ENCODE measurements at regions not wholly inside any gene's neighbourhood (a gene's known extent, or its start where the extent isn't known, plus 50 kb on each side); places are given as distances from the start of the nearest gene placed in this dataset.

DNA sequence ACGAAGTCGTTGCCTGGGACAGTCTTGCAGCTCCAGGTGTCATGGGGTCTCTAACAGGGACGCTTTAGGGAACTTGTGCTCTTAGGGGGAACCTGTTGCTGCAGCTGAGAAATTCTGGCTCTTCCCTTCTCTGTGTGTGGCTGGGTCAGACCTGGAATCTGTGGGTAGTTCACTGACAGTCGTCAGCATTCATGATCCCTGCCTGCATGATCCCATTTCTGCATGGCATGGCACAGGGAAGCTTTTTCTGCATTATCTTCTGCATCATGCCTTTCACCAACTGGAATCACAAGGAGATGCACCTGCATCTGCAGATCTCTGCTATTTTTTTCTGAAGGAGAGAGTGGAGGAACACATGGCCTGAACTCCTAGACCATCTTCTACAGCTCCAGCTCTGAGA lies 85.6 kb downstream of the SOX9 start:
- DNase-seq (ENCODE audit: extremely low read depth, low read depth, low spot score) = no peak

DNA sequence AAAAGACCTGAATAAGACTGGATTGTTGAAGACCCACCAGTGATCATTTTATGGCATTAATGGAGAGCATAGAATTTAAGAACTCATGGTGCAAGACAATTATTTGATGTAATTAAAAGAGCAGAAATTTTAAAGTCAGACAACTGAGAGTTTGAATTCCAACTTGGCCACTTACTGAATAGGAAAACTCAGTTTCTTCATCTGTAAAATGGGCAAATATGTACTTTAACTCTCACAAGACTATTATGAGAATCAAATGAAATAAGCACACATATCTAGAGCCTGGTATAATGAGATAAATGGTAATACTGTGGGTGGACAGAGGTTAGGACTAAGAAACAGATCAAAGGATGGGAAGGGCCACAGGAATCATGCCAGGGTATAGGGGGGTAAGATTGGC lies 88.0 kb downstream of the SOX9 start:
- no peak for DNase-seq (ENCODE audit: extremely low read depth, low read depth, low spot score)

DNA sequence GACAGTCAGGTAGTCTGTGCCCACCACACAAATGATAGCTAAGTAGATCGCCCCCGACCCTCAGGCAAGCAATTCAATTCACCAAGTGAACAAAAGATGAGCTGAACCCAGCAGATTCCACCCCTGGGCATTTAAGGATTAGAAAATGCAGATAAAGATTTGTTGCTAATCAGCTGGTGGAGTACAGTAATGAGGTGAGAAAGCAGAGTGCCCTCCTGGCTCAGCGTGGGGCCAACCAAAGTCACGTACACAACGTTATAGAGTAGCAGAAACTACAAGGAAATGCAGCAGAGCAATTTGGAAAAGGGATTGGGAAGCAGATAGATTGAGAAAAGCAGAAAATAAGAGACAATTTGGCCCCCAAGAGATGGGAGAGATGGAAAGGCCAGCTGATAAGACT lies 91.2 kb downstream of the SOX9 start:
- DNase-seq (ENCODE audit: extremely low read depth, low read depth, low spot score) = no peak

DNA sequence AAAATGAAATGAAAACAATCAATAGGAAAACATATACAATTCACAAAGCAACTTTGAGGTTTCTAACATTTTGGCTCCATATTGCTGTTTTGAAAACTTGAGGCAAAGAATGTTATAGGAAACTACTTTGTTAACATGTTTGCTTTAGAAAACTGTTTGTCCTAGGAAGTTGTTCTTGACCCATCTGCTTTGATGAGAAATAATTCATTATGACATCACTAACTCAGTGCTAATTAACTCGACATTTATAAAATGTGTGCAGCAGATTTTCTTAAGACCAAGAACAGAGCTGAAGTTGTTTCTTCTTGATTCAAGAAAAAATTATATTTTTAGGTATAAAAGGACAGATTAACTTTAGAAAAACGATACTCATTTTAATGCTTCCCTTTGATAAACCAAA lies 94.7 kb downstream of the SOX9 start:
- DNase-seq (ENCODE audit: extremely low read depth, low read depth, low spot score) = no peak

DNA sequence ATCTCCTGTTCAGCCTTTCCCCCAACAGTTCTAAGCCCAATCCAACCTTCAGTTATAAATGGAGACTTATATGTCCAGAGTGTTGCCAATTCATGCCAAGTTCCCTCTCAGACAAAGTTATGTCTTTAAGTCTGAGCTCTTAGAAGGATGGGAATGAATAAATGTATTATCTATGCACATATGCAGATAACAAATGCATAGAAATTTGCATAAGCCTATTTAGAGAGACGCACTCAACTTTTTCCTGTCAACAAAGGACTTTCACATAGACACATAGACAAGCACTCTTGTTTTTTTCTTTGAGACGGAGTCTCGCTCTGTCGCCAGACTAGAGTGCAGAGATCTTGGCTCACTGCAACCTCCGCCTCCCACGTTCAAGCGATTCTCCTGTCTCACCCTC lies 95.1 kb downstream of the SOX9 start:
- DNase-seq (ENCODE audit: extremely low read depth, low read depth, low spot score) = no peak

DNA sequence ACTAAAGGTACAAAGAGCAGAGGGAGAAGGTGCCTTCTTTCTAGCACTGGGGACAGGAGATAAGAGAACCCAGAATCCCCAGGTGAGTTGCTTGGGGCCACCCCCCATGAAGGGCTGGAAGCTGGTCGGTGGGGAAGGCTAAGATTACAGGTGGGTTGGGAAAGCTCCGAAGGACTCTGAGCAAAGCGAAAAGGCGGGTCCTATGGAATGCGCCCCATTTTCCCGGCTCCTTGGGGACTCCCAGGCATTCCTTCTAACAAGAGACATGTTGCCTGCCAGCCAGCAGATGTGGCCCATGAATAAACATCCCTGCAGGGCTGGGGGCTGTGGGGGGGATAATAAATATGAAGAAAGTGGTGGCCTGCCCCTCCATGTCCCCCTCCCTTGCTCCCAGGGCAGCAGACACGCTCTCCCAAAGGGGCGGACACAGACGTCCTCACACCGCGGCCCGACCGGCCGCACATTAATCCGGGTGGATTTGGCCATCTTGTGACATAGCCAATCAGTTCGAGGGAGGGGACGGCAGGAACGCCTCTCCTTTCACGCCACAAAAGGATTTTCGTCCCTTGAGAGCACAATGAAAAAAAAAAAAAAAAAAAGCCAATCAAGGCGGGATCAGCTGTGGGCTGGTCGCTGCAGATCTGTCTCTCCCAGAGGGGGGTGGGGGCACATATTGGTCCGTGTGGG lies 98.5 kb downstream of the SOX9 start:
- DNase-seq (ENCODE audit: extremely low read depth, low read depth, low spot score) = no peak

DNA sequence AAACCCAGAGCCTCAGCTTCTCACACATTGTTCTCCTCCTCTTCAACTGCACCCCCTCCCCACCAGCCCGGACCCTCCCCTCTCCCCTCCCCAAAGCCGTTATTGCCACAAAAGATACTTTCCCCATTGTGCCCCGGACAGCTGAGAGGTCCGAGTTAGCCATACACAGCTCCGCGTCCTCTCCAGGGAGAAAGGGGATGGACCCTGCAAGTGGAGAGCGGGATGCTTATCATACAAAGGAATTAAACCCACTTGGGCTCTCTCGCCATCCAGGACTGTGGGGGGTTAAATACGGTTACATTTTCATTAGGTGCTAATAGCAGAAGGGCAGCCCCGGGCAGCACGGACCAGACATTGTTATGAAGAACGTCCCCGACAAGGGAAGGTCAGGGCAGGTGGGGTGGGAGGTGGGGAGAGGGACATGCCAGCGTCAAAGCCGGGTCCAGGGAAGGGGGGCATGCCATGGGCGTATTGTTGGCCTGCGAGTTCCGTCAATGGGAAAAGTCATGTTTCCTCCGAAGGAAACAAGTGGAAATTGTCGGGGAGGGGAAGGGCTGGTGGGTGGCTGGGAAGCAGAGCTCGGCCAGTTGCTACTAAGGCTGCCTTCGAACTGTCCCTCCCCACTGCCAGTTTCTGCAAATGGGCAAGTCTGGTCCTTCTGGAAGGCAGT lies 99.1 kb downstream of the SOX9 start:
- no peak for DNase-seq (ENCODE audit: extremely low read depth, low read depth, low spot score)

DNA sequence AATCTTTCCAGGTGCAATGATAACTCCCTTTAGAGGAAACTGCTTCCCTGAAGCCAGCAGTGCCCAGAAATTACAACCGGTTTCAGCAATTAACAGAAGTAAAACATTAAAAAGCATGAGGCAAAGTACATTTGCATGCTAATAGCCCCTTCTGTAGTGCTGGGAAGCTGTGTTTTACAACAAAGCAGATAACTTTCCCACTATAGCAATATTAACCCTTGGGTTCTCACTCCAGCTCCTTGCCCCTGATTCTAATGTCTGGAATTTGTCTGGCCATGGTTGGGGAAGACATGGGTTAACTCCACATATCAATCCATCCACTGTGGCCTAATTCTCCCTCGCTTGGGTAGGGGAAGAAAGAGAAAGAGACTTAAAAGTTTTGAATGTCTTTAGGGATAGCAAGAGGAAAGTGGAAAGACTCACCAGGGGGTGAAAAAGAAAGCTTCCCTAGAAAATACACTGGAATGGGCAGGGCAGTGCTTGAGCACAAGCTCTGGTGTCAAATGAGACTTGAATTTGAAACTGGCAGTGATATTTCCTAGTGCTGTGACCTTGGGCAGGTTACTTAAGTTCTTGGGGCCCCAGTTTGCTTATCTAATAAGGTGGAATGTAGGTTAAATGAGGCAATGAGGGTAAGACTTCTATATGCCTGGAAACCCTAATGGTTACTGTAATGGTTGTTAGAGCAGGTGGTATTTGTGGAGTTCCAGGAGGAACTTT lies 102.0 kb downstream of the SOX9 start:
- DNase-seq (ENCODE audit: extremely low read depth, low read depth, low spot score) = no peak

DNA sequence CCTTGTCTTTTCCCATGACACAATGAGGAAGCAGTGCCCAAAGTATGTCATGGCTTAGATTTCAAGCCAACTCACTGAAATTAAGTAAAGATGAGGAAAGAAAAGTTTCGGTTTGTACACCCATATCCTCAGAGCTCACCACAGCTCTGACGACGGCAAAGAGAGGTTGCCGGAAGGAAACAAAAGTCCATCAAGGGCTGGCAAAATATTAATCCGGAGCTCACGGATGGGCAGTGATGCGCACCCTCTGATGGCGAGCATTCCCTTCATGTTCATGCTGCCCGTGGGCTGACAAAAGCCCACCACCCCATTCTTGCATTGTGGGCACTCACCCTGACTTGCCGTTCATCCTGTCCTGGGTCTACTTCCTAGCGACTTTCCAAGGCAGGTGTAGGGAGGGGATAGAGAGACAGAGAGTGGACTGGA lies 103.1 kb downstream of the SOX9 start:
- DNase-seq (ENCODE audit: extremely low read depth, low read depth, low spot score) = no peak

DNA sequence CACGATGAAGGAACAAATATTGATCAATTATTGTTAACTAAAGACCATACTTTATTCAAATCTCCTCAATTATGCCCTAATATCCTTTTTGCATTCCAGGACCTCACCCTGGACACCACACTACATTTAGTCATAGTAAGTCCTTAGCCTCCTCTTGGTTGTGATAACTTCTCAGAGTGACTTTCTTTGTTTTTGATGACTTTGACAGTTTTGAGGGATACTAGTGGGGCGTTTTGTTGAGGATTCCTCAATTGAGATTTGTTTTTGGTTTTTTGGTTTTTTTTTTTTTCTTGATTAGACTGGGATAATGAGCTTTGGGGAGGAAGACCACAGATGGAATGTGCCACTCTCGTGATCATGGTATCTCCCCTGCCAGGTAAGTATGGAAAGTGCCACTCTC lies 105.5 kb downstream of the SOX9 start:
- DNase-seq (ENCODE audit: extremely low read depth, low read depth, low spot score) = no peak

DNA sequence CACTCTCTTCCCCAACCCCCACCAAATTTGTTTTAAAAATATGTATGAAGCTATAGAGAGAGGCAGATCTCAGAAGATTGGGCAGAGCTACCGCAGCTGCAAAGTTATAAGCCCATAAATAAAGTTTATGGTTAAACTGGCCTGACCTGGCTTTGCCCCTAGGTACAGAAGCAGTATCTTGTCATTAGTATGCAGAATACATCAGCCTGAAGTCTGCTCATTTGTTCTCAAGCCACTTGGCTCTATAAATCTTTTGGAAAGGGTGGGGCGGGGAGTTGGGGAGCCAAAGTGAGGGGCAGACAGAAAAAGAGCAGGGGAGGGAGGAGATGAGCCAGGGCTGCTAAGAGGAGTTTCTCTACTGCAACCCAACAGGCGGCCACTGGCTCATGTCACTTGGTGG lies 113.2 kb downstream of the SOX9 start:
- no peak for DNase-seq (ENCODE audit: extremely low read depth, low read depth, low spot score)

DNA sequence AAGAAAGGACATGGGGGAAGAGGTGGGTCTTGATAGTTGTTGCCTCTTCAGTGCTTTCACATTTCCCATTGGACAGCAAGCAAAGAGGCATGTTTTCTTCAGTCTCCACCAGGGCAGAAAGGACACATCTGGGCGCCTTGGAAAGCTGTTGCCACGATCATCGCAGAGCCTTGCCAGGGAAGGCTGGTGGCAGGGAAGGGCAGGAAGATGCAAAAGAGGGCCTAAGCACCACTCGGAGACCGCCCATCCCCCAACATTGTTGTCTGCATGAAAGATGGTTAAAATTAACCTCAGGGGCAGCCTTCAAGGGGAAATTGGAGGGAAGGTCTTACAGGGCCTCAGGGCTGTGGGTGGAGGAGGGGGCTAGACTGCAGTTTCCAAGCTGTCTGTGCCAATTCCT lies 114.2 kb downstream of the SOX9 start:
- DNase-seq (ENCODE audit: extremely low read depth, low read depth, low spot score) = no peak

DNA sequence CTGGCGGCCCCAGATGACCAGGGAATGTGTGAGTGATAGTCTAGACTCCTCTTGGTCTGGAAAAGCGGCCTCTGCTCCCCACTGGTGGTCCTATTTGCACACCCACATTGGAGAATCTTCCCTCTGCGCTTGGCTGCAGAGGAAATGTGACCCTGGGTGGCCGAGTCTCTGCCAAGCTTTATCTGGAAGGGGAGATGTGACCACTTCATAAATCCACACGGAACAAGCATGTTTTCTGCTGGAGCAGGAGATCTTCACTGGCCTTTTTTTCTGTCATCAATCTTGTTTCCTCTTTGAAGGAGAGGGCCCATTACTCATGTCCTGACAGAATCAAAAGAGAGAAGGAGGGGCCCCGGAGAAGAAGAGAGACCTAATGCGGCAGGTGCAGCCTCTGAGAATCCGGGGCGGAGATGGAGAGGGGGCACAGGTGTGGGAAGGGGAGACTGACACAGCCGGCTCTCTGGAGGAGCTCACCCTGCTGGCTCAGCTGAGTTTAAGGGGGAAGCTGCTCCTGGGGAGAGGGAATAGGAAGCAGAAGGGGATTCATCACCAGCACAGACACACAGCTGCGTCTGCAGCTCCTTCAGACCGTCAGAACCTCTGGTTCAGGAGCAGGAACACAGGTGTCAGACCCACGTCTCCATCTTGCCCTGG lies 116.3 kb downstream of the SOX9 start:
- no peak for DNase-seq (ENCODE audit: extremely low read depth, low read depth, low spot score)

DNA sequence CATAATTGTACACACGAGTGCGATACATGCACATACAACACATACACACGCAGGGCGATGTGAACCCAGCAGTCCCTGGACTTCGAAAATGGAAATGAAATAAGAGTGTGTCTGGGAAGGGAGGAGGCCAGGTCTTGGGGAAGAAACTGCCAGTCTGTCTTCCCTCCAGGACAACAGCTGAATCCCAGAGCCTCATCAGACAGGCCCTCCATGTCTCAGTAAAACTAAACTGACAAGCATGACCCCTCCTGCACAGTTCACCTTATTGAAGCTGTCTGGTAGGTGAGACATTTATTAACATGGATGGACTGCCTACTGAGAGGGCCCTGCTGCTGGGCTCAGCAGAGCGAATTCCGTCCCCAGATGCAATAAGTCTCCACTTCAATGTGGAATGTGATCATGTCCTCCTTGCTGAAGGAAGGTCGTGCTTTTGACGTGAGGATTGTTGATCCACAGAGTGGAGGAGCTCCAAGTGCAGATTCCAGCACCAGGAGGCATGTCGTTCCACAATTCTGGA lies 117.4 kb downstream of the SOX9 start:
- DNase-seq (ENCODE audit: extremely low read depth, low read depth, low spot score) = no peak

DNA sequence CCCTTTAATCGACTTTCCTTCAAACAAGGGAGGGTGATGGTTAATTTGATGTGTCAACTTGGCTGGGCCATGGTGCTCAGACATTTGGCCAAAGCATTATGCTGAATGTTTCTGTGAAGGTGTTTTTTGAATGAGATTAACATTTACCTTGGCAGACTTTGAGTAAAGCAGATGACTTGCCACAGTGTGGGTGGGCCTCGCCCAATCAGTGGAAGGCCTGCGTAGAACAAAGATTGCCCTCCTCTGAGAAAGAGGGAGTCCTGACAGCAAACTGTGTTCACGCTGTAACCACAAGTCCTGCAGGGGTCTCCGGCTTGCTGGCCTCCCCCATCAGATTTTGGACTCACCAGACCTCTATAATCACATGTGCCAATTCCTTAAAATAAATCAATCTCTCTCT lies 118.7 kb downstream of the SOX9 start:
- no peak for DNase-seq (ENCODE audit: extremely low read depth, low read depth, low spot score)

DNA sequence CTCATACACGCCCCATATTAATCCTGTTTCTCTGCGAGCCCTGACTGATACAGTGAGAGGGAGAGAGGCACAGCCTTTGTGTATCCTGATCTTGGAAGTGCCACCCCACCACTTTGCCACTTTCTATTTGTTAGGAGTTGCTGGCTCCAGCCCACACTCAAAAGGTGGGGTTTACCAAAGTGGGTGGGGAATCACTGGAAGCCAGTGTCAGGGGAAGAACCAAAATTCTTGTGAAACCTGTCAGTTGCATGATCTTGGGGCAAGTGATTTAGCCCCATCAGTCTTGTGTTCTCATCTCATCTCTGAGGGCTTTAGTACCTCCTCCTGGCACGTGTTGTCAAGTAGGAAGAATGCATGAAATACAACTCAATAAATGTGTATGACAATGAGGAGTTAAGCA lies 119.5 kb downstream of the SOX9 start:
- DNase-seq (ENCODE audit: extremely low read depth, low read depth, low spot score) = no peak

DNA sequence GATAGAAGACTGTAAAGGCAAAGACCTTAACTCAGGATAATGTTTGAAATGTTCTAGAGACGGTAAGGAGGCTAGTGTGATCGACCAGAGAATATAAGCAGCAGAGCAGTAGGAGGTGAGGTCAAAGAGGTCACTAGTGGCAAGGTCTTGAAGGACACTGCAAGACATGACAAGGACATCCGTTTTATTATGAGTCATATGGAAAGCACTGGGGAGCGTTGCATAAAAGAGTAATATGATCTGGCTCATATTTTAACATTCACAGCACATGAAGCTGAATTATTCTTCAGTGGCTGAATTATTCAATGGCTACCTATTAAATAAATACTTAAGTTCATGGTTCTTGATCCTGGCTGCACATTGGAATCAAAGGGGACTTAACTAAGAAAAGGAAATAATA lies 123.7 kb downstream of the SOX9 start:
- no peak for DNase-seq (ENCODE audit: extremely low read depth, low read depth, low spot score)

DNA sequence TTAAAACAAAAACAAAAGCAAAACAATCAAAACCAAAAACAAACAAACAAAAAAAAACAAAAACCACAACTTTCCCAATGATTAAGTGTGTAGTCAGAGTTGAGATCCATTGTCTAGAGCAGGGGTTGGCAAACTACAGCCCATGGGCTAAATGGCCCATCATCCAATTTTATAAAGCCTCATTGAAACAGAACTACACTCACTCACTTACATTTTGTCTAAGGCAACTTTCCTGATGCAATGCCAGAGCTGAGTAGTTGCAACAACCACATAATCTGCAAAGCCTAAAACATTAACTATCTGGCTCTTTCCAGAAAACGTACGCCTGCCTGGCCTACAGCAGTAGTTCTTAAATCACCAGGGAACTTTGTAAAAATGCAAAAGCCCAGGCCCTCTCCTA lies 124.1 kb downstream of the SOX9 start:
- DNase-seq (ENCODE audit: extremely low read depth, low read depth, low spot score) = no peak

DNA sequence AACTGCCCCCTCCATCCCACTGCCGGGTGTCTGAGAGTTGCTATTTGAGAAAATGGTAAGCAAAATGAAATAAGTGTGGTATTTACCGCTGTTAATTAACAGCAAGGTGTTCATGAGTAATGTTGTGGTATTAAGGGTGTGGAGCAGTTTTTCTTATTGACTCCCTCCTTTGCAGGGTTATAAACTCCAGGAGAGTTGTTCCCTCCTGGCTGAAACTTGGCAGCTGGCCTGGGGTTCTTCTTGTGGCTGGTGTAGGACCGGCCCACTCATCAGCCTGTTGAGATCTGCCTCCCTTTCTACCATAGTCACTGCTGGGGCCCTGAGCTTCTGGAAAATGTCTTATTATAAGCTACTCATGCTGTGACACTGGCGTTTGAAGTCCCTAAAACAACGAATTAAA lies 128.6 kb downstream of the SOX9 start:
- no peak for DNase-seq (ENCODE audit: extremely low read depth, low read depth, low spot score)

DNA sequence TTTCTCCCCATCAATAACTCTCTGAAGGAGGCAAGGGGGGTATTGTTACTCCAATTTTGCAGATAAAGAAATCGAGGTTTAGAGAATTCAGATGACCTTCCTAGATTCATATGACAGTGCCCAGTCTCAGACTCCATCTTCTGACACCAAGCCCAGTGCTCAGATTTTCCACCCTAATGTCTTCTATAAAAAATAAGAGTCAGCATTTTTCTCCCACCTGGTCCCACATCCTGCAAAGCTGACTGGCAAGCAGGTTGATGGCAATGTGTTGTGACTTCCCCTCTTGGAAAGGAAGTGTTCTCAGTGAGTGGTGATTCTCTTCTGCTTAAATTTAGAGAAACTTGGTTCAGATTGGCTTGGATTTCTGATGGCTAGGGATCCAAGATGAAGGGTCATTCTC lies 129.4 kb downstream of the SOX9 start:
- DNase-seq (ENCODE audit: extremely low read depth, low read depth, low spot score) = no peak

DNA sequence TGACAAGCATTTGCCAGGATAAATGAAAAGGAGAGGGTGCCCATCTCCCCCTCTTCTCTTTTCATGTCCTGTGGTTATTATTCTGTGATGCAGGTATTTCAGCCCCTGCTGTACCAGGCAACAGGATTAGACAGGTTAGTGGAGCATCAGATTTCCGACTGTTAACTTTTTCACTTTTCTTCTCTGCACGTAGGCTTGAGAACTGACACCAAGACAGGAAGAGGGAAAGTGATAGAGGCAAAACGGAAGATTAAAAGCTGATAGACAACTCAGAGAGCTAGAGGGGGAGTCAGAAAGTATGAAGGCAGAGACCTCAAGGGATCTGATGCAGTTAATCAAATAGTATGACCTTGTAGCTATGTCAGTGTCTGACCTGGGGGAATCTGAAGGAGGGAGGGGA lies 132.8 kb downstream of the SOX9 start:
- DNase-seq (ENCODE audit: extremely low read depth, low read depth, low spot score) = no peak
